Thyroid gland (tissue), 4 donors: ENCODE measurements at regions not wholly inside any gene's neighbourhood (a gene's known extent, or its start where the extent isn't known, plus 50 kb on each side); places are given as distances from the start of the nearest gene placed in this dataset.

Experiments used
- DNase-seq, 2 donors: peaks; one replicate each; pipeline ENCODE4 v3.0.0-alpha.2; 2019
- H3K27ac ChIP-seq, 3 donors: fragments of 200-600 bp; sonication (generic); 1 replicate in 2 of 3; 2 replicates in 1 of 3; pipeline ENCODE4 v1.5.1; 2016 to 2019; ENCODE audit warnings: mild to moderate bottlenecking in 1 of 3, moderate library complexity in 1 of 3
- H3K27me3 ChIP-seq: fragments of 200-600 bp; sonication (generic); one replicate; pipeline ENCODE4 v1.5.1; 2019
- H3K36me3 ChIP-seq, 2 donors: fragments of 200-600 bp; sonication (generic); one replicate each; pipeline ENCODE4 v1.5.1; 2016 to 2019
- H3K4me1 ChIP-seq, 2 donors: fragments of 200-600 bp; sonication (generic); one replicate each; pipeline ENCODE4 v1.5.1; 2017 to 2019
- H3K4me3 ChIP-seq, 3 donors: fragments of 200-600 bp; sonication (generic); replicated peaks in 1 of 3; 1 replicate in 2 of 3; 2 replicates in 1 of 3; pipeline ENCODE4 v1.5.1; 2016; ENCODE audit warnings: mild to moderate bottlenecking in 1 of 3
- H3K9me3 ChIP-seq: fragments of 200-600 bp; sonication (generic); one replicate; pipeline ENCODE4 v1.5.1; 2017
- POLR2A ChIP-seq, 2 donors: fragments of 450-650 bp; IDR thresholded peaks; one replicate each; pipeline ENCODE4 v1.6.1; 2017; ENCODE audit warnings: antibody characterized with exemption in 2 of 2, mild to moderate bottlenecking in 2 of 2, moderate library complexity in 1 of 2
- WGBS, 2 donors: methylation state at CpG; one replicate each; pipeline ENCODE4 v1.1.5; 2017; 5-methylcytosine and 5-hydroxymethylcytosine counted together
- intact Hi-C: fragments of 100-400 bp; cut with DNase I; formaldehyde crosslinking; loops from one replicate; pipeline ENCODE4 v1.15.1; 2023
- TF ChIP-seq, protein P1 (sequence below), 6 experiments: fragments of 200-600 bp in 3 of 6; fragments of 450-650 bp in 3 of 6; sonication (generic) in 3 of 6; IDR thresholded peaks; one replicate each; pipeline ENCODE4 v1.5.1; 2016 to 2019; ENCODE audit warnings: antibody characterized with exemption in 6 of 6, mild to moderate bottlenecking in 2 of 6, inconsistent platforms in 1 of 6, moderate library complexity in 1 of 6

DNA sequence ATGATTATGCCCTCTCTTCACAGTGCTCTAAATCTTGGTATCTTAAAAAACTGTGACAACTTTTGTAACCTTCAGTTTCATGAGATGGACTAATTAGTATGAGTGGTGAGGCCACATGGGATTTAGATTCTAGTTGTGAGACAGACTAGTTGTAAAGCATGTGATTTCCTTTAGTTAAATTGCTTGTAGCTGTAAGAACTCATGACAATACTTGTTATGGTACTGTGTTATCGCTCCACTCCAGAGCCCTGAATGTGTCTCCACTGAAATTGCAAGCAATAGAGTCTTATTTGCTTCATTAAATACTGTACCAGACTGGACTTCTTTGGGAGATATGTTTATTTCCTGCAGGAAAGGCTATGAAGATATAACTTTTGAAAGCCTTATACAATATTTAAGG, 1198.3 kb upstream of the CDH6 start:
- no peak overlapping the region for H3K4me3 ChIP-seq
- no peak for TF ChIP-seq POLR2A (IDR thresholded peaks at IDR 0.05)
- TF ChIP-seq, protein P1, sequence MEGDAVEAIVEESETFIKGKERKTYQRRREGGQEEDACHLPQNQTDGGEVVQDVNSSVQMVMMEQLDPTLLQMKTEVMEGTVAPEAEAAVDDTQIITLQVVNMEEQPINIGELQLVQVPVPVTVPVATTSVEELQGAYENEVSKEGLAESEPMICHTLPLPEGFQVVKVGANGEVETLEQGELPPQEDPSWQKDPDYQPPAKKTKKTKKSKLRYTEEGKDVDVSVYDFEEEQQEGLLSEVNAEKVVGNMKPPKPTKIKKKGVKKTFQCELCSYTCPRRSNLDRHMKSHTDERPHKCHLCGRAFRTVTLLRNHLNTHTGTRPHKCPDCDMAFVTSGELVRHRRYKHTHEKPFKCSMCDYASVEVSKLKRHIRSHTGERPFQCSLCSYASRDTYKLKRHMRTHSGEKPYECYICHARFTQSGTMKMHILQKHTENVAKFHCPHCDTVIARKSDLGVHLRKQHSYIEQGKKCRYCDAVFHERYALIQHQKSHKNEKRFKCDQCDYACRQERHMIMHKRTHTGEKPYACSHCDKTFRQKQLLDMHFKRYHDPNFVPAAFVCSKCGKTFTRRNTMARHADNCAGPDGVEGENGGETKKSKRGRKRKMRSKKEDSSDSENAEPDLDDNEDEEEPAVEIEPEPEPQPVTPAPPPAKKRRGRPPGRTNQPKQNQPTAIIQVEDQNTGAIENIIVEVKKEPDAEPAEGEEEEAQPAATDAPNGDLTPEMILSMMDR (IDR thresholded peaks at IDR 0.05), result no peak
- WGBS, 2 donors, result 81 to 89% methylated on average over 1 of the region's 1 CpG
- no peak overlapping the region for H3K27ac ChIP-seq
- no peaks in the 10 kb centered on the region for H3K36me3 ChIP-seq
- intact Hi-C loops, result no loop called here
- H3K27me3 ChIP-seq, result no peaks in the 10 kb centered on the region
- no peaks in the 10 kb centered on the region for H3K9me3 ChIP-seq
- no peak for DNase-seq
- no peaks in the 10 kb centered on the region for H3K4me1 ChIP-seq

DNA sequence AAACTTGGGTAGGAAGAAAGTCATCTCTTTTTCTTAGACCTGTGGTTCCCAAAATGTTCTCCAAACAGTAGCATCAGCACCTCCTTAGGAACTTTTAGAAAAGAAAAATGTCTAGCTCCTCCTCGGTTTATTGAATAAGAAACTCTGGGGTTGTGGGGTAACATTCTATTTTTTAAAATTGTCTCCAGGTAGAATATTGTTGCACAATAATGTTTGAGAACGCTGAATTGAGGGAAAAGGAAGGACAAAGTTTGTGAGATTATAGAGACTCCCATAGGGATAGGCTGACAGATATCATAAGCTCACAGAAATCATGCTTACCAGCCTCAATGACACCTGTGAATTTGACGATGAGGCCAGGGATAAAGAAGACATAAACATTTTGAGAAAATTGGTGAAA, 1199.0 kb upstream of the CDH6 start:
- WGBS, 2 donors, result 42 to 49% methylated on average over 3 of the region's 3 CpGs
- no peaks in the 10 kb centered on the region for H3K4me1 ChIP-seq
- no peak for DNase-seq
- intact Hi-C loops, result no loop called here
- no peak overlapping the region for H3K27ac ChIP-seq
- H3K4me3 ChIP-seq, result no peak overlapping the region
- no peaks in the 10 kb centered on the region for H3K27me3 ChIP-seq
- H3K36me3 ChIP-seq, result no peaks in the 10 kb centered on the region
- no peaks in the 10 kb centered on the region for H3K9me3 ChIP-seq
- TF ChIP-seq, protein P1 (IDR thresholded peaks at IDR 0.05), result no peak
- TF ChIP-seq POLR2A (IDR thresholded peaks at IDR 0.05), result no peak

DNA sequence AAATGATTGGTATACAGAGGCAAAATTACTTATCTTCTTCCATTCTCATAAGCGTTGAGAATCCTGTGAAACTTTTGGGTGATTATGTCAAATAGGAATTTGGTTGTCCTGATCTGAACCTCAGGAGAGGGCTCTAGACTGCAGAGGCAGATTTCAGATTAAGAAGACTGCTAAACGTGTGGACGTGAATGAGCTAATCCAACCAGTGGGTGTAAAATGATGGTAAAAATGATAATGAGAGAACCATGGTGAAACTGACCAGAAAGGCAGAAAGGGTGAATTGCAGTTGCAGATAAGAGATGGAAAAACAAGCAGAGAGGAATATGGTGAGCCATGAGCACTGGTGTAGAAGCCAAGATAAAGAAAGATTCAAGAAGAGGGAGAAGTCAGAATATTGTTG, 1200.2 kb upstream of the CDH6 start:
- DNase-seq, result no peak
- WGBS, 2 donors, result 83 to 87% methylated on average over 3 of the region's 3 CpGs
- intact Hi-C loops, result no loop called here
- H3K36me3 ChIP-seq, result no peaks in the 10 kb centered on the region
- H3K27me3 ChIP-seq, result no peaks in the 10 kb centered on the region
- H3K27ac ChIP-seq, result no peak overlapping the region
- H3K9me3 ChIP-seq, result no peaks in the 10 kb centered on the region
- H3K4me3 ChIP-seq, result no peak overlapping the region
- TF ChIP-seq, protein P1 (IDR thresholded peaks at IDR 0.05), result no peak
- no peak for TF ChIP-seq POLR2A (IDR thresholded peaks at IDR 0.05)
- H3K4me1 ChIP-seq, result no peaks in the 10 kb centered on the region

DNA sequence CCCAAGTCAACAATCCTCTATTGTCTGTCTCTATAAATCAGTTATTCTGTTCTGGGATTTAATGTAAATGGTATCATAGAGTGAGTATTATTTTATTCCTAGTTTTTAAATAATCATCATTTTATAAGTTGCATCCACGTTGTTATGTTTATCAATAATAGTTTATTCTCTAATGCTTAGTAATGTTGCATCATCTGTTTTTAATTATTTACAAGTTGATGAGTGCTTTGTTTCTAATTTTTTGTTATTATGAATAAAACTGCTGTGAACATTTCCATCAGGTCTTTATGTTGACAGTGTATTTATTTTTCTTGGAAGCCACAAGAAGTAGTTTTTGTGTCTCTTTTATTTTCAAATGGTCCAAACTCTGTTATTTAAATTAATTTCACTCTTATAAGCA, 1201.2 kb upstream of the CDH6 start:
- no peak for DNase-seq
- H3K4me1 ChIP-seq, result no peaks in the 10 kb centered on the region
- intact Hi-C loops, result no loop called here
- no peak overlapping the region for H3K27ac ChIP-seq
- no peaks in the 10 kb centered on the region for H3K36me3 ChIP-seq
- H3K9me3 ChIP-seq, result no peaks in the 10 kb centered on the region
- TF ChIP-seq, protein P1 (IDR thresholded peaks at IDR 0.05), result no peak
- TF ChIP-seq POLR2A (IDR thresholded peaks at IDR 0.05), result no peak
- 60 to 72% methylated on average over 1 of the region's 1 CpG for WGBS, 2 donors
- H3K4me3 ChIP-seq, result no peak overlapping the region
- H3K27me3 ChIP-seq, result no peaks in the 10 kb centered on the region

DNA sequence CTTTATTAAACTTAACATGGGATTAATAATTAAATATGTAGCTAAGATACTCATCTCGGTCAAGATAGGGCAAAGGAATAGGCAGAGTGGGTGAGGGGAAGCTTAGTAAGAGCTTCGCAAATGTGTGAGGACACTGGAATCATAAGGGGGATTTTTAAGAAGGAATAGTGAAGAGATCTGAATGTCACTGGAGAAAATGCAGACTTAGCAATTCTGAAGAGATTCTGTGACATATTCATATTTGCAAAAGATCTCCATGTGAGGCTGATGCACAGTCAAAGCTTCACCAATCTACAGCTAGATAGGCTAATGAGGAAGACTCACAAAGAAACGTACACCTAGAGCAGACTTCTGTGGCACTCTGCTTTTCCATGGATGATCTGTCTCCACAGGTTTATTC, 1202.8 kb upstream of the CDH6 start:
- Histone ChIP-seq H3K4me1 (no peaks in the 10 kb centered on the region), H3K27ac (no peak overlapping the region), H3K36me3 (no peaks in the 10 kb centered on the region), H3K9me3 (no peaks in the 10 kb centered on the region), H3K4me3 (no peak overlapping the region), H3K27me3 (no peaks in the 10 kb centered on the region)
- intact Hi-C loops, result no loop called here
- 74 to 77% methylated on average over 3 of the region's 3 CpGs for WGBS, 2 donors
- TF ChIP-seq POLR2A (IDR thresholded peaks at IDR 0.05), result no peak
- TF ChIP-seq, protein P1 (IDR thresholded peaks at IDR 0.05), result no peak
- no peak for DNase-seq
